Panc1 (cell line): ENCODE measurements at regions not wholly inside any gene's neighbourhood (a gene's known extent, or its start where the extent isn't known, plus 50 kb on each side); places are given as distances from the start of the nearest gene placed in this dataset.

ENCODE experiments used
- POLR2AphosphoS5 ChIP-seq: IDR thresholded peaks from 2 replicates; pipeline ENCODE4 v1.6.1; 2012; ENCODE audit warnings: mild to moderate bottlenecking, low read depth, low read length, moderate library complexity
- SIN3A ChIP-seq: IDR thresholded peaks from 2 replicates; pipeline ENCODE4 v1.6.1; 2012; ENCODE audit warnings: low read depth, mild to moderate bottlenecking, low read length, moderate library complexity, borderline replicate concordance; ENCODE audit not compliant: insufficient read depth
- TCF7L2 ChIP-seq: IDR thresholded peaks from 2 replicates; pipeline ENCODE4 v1.6.1; 2011; ENCODE audit warnings: mild to moderate bottlenecking, low read depth, low read length, inconsistent platforms
- TF ChIP-seq, protein P1 (sequence below): fragments of 450-650 bp; IDR thresholded peaks from 2 replicates; pipeline ENCODE4 v1.5.1; 2017; ENCODE audit warnings: mild to moderate bottlenecking
- TF ChIP-seq, protein P2 (sequence below), 2 experiments: IDR thresholded peaks; 2 replicates each; pipeline ENCODE4 v1.6.1; 2011 to 2012; ENCODE audit warnings: low read depth in 2 of 2, control low read depth in 1 of 2, low read length in 1 of 2, mild to moderate bottlenecking in 1 of 2, moderate library complexity in 1 of 2; ENCODE audit not compliant: insufficient read depth in 1 of 2

DNA sequence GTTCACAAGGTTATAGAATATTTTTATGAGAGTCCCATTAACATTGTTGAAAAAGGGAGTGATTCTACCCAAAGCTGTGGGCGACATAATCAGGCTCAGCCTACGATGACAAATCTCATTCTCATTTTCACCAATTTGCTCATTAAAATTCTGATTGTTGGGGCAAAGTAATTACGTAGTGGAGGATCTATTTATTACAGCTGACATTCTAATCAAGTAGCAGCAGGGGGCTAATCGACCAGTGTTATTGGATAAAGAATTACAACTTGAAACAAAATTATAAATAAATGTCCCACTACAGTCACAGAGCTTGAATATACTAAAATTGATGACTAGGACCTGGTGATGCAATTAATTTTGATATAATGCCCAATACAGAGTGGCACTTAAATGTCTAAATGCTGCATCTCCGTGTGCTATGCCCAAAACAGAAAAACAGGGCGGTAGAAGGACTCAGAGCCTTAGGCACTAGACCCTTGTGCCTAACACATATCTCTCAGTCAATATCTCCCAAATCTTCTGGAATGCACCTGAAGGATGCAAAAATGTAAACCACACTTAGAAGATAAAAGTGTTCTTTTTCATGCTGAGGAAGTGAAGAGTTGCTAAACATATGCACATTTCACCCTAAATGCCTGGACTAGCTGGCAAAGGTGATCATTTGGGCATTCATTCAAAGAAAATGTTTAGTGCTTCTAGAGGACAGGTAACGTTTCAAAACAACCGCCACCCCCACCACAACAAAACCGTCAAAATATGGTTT is 88.3 kb downstream of the CD24 start:
- TF ChIP-seq, protein P1, sequence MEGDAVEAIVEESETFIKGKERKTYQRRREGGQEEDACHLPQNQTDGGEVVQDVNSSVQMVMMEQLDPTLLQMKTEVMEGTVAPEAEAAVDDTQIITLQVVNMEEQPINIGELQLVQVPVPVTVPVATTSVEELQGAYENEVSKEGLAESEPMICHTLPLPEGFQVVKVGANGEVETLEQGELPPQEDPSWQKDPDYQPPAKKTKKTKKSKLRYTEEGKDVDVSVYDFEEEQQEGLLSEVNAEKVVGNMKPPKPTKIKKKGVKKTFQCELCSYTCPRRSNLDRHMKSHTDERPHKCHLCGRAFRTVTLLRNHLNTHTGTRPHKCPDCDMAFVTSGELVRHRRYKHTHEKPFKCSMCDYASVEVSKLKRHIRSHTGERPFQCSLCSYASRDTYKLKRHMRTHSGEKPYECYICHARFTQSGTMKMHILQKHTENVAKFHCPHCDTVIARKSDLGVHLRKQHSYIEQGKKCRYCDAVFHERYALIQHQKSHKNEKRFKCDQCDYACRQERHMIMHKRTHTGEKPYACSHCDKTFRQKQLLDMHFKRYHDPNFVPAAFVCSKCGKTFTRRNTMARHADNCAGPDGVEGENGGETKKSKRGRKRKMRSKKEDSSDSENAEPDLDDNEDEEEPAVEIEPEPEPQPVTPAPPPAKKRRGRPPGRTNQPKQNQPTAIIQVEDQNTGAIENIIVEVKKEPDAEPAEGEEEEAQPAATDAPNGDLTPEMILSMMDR, result no peak
- TF ChIP-seq, protein P2, sequence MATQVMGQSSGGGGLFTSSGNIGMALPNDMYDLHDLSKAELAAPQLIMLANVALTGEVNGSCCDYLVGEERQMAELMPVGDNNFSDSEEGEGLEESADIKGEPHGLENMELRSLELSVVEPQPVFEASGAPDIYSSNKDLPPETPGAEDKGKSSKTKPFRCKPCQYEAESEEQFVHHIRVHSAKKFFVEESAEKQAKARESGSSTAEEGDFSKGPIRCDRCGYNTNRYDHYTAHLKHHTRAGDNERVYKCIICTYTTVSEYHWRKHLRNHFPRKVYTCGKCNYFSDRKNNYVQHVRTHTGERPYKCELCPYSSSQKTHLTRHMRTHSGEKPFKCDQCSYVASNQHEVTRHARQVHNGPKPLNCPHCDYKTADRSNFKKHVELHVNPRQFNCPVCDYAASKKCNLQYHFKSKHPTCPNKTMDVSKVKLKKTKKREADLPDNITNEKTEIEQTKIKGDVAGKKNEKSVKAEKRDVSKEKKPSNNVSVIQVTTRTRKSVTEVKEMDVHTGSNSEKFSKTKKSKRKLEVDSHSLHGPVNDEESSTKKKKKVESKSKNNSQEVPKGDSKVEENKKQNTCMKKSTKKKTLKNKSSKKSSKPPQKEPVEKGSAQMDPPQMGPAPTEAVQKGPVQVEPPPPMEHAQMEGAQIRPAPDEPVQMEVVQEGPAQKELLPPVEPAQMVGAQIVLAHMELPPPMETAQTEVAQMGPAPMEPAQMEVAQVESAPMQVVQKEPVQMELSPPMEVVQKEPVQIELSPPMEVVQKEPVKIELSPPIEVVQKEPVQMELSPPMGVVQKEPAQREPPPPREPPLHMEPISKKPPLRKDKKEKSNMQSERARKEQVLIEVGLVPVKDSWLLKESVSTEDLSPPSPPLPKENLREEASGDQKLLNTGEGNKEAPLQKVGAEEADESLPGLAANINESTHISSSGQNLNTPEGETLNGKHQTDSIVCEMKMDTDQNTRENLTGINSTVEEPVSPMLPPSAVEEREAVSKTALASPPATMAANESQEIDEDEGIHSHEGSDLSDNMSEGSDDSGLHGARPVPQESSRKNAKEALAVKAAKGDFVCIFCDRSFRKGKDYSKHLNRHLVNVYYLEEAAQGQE (IDR thresholded peaks at IDR 0.05; ENCODE audit: insufficient read depth in 1 of 2, low read depth in 2 of 2, low read length in 1 of 2), result no peak
- no peak for TF ChIP-seq SIN3A
- no peak for TF ChIP-seq POLR2AphosphoS5
- no peak for TF ChIP-seq TCF7L2
